ENCODE measurements at regions not wholly inside any gene's neighbourhood (a gene's known extent, or its start where the extent isn't known, plus 50 kb on each side); places are given as distances from the start of the nearest gene placed in this dataset.

DNA sequence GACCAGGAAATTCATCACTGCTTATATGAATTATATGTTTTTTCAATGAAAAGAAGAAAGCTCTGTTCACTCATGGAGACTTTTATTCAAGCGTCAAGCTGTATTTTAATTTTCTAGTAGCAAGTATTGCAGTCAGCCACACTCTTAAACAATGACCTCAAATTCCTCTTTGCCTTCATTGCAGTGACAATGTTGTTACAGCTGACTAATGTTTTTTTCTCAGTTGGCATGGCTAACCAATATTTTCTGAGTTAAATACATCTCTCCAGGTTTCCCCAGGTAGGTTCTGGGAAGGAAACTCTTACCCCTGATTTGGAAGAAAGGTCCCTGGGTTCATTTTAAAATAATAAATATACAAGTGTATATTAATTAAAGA, 241.5 kb downstream of the WDR11 start:
- no peaks in the 10 kb centered on the region for H3K9me2 ChIP-seq (ENCODE audit: low read depth, low read length)
- H3K4me2 ChIP-seq (ENCODE audit: low read length), result no peak overlapping the region
- H3K4me1 ChIP-seq (ENCODE audit: insufficient read depth, low read length, severe bottlenecking), result no peaks in the 10 kb centered on the region
- H4K20me1 ChIP-seq (ENCODE audit: insufficient read depth, low read length), result no peaks in the 10 kb centered on the region
- no peak overlapping the region for H3K4me3 ChIP-seq (ENCODE audit: low read depth, low read length, poor library complexity, severe bottlenecking)
- no peak overlapping the region for H2AFZ ChIP-seq (ENCODE audit: low read length)
- no peaks in the 10 kb centered on the region for H3K9me3 ChIP-seq (ENCODE audit: low read length)
- H3K27me3 ChIP-seq (ENCODE audit: insufficient read depth, low read length), result no peaks in the 10 kb centered on the region
- no peaks in the 10 kb centered on the region for H3K36me3 ChIP-seq (ENCODE audit: insufficient read depth, low read length)
- no peak for TF ChIP-seq EZH2 (IDR thresholded peaks at IDR 0.05; ENCODE audit: borderline replicate concordance, low read length)
- H3K9ac ChIP-seq (ENCODE audit: low read length), result no peak overlapping the region
- no peak overlapping the region for H3K27ac ChIP-seq (ENCODE audit: low read depth, low read length, poor library complexity, severe bottlenecking)
- H3K79me2 ChIP-seq (ENCODE audit: insufficient read depth, low read length), result no peaks in the 10 kb centered on the region
- H3F3A ChIP-seq (ENCODE audit: insufficient read depth, low read length), result no peaks in the 10 kb centered on the region

GRCh38 chr10:121096617-121097431, 245.7 kb downstream of the WDR11 start:
- H2AFZ ChIP-seq (ENCODE audit: low read length), result no peak overlapping the region
- H3K36me3 ChIP-seq (ENCODE audit: insufficient read depth, low read length), result no peaks in the 10 kb centered on the region
- no peak overlapping the region for H3K4me2 ChIP-seq (ENCODE audit: low read length)
- no peaks in the 10 kb centered on the region for H3K9me3 ChIP-seq (ENCODE audit: low read length)
- H3K4me1 ChIP-seq (ENCODE audit: insufficient read depth, low read length, severe bottlenecking), result no peaks in the 10 kb centered on the region
- H3K4me3 ChIP-seq (ENCODE audit: low read depth, low read length, poor library complexity, severe bottlenecking), result no peak overlapping the region
- no peaks in the 10 kb centered on the region for H3K9me2 ChIP-seq (ENCODE audit: low read depth, low read length)
- no peaks in the 10 kb centered on the region for H4K20me1 ChIP-seq (ENCODE audit: insufficient read depth, low read length)
- no peaks in the 10 kb centered on the region for H3K27me3 ChIP-seq (ENCODE audit: insufficient read depth, low read length)
- TF ChIP-seq EZH2 (IDR thresholded peaks at IDR 0.05; ENCODE audit: borderline replicate concordance, low read length) (no peak), CTCF (IDR thresholded peaks at IDR 0.05; ENCODE audit: low read length) (no peak)
- H3K9ac ChIP-seq (ENCODE audit: low read length), result no peak overlapping the region
- H3K79me2 ChIP-seq (ENCODE audit: insufficient read depth, low read length), result no peaks in the 10 kb centered on the region
- no peaks in the 10 kb centered on the region for H3F3A ChIP-seq (ENCODE audit: insufficient read depth, low read length)
- H3K27ac ChIP-seq (ENCODE audit: low read depth, low read length, poor library complexity, severe bottlenecking), result no peak overlapping the region

- Histone ChIP-seq H3K4me3 (ENCODE audit: low read depth, low read length, poor library complexity, severe bottlenecking) (no peak overlapping the region), H3K9me3 (ENCODE audit: low read length) (no peaks in the 10 kb centered on the region), H3K9ac (ENCODE audit: low read length) (no peak overlapping the region), H3K27ac (ENCODE audit: low read depth, low read length, poor library complexity, severe bottlenecking) (no peak overlapping the region), H3K4me2 (ENCODE audit: low read length) (no peak overlapping the region), H3K9me2 (ENCODE audit: low read depth, low read length) (no peaks in the 10 kb centered on the region), H3K36me3 (ENCODE audit: insufficient read depth, low read length) (no peaks in the 10 kb centered on the region), H3K79me2 (ENCODE audit: insufficient read depth, low read length) (no peaks in the 10 kb centered on the region), H4K20me1 (ENCODE audit: insufficient read depth, low read length) (no peaks in the 10 kb centered on the region), H2AFZ (ENCODE audit: low read length) (no peak overlapping the region), H3F3A (ENCODE audit: insufficient read depth, low read length) (no peaks in the 10 kb centered on the region), H3K4me1 (ENCODE audit: insufficient read depth, low read length, severe bottlenecking) (no peaks in the 10 kb centered on the region), H3K27me3 (ENCODE audit: insufficient read depth, low read length) (no peaks in the 10 kb centered on the region)
- TF ChIP-seq EZH2 (IDR thresholded peaks at IDR 0.05; ENCODE audit: borderline replicate concordance, low read length) (no peak), CTCF (IDR thresholded peaks at IDR 0.05; ENCODE audit: low read length) (no peak)
Observed at GRCh38 chr10:121098211-121098610, 247.0 kb downstream of the WDR11 start.

- no peaks in the 10 kb centered on the region for H3K27me3 ChIP-seq (ENCODE audit: insufficient read depth, low read length)
- no peak for TF ChIP-seq CTCF (IDR thresholded peaks at IDR 0.05; ENCODE audit: low read length)
- no peak for TF ChIP-seq EZH2 (IDR thresholded peaks at IDR 0.05; ENCODE audit: borderline replicate concordance, low read length)
- H3K27ac ChIP-seq (ENCODE audit: low read depth, low read length, poor library complexity, severe bottlenecking), result no peak overlapping the region
- H2AFZ ChIP-seq (ENCODE audit: low read length), result no peak overlapping the region
- H3K9me2 ChIP-seq (ENCODE audit: low read depth, low read length), result no peaks in the 10 kb centered on the region
- no peak overlapping the region for H3K9ac ChIP-seq (ENCODE audit: low read length)
- H3F3A ChIP-seq (ENCODE audit: insufficient read depth, low read length), result no peaks in the 10 kb centered on the region
- no peaks in the 10 kb centered on the region for H3K36me3 ChIP-seq (ENCODE audit: insufficient read depth, low read length)
- H3K4me3 ChIP-seq (ENCODE audit: low read depth, low read length, poor library complexity, severe bottlenecking), result no peak overlapping the region
- H3K4me2 ChIP-seq (ENCODE audit: low read length), result no peak overlapping the region
- H4K20me1 ChIP-seq (ENCODE audit: insufficient read depth, low read length), result no peaks in the 10 kb centered on the region
- H3K9me3 ChIP-seq (ENCODE audit: low read length), result no peaks in the 10 kb centered on the region
- no peaks in the 10 kb centered on the region for H3K4me1 ChIP-seq (ENCODE audit: insufficient read depth, low read length, severe bottlenecking)
- H3K79me2 ChIP-seq (ENCODE audit: insufficient read depth, low read length), result no peaks in the 10 kb centered on the region
Observed at GRCh38 chr10:121098751-121099150, 247.6 kb downstream of the WDR11 start.
